SK-N-SH treated with all-trans-retinoic acid at 6 μM for 48 hours (cell line): ENCODE measurements at regions not wholly inside any gene's neighbourhood (a gene's known extent, or its start where the extent isn't known, plus 50 kb on each side); places are given as distances from the start of the nearest gene placed in this dataset.

ENCODE experiments used
- BACH2 ChIP-seq: fragments of 250-450 bp; sonication (Bioruptor Pico); IDR thresholded peaks from 2 replicates; pipeline ENCODE4 v1.9.0; 2021; ENCODE audit warnings: mild to moderate bottlenecking, borderline replicate concordance
- OSR1 ChIP-seq: fragments of 250-450 bp; sonication (Bioruptor Pico); IDR thresholded peaks from 2 replicates; pipeline ENCODE4 v1.8.0; 2022; ENCODE audit warnings: moderate library complexity, mild to moderate bottlenecking, inconsistent platforms

DNA sequence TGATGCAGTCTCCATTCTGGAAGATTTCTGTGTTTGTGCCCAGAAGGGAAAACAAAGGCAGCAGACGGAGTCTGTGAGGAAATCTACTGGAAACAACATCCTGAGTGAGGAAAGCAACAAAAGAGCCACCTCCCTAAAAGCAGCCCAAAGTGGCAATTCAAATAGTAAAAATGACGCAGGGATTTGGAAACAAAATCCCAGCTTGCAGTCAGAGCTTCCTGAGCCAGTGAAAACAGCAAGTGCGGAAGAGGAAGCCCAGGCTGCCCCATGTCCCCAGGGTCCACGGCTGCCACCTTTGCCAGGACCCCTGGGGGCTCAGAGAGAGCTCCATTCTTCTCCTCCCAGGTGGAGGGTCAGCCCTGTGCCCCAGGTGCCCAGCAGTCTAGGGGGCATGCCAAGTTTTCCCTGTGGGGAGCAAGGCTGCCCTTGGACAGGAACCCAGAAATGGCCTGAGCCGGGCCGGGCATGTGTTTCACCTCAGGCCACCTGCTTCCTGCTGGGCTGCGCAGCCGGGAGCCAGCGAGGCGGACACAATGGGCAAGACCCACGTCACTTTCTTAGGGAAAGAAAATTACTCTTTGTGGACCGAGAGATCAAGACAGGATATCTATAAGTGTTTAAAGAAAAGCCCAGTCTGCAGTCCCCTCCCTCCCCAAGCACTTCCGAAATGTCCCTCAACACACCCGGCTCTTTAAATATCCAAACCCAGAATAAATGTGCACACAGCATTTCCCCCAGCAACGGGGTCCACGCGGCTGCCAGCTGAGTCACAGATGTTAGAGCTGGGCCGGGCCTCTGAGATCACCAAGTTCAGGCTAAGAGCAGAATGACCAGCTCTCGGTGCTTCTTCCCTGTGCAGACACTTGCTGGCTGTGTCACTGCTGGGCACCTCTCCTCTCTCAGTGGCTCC, 231.1 kb downstream of the ARHGAP12 start:
- TF ChIP-seq OSR1 (CRISPR knock-in tag) (no peak), BACH2 (CRISPR knock-in tag) (no peak)
